Keratinocyte (primary cell): ENCODE measurements at regions not wholly inside any gene's neighbourhood (a gene's known extent, or its start where the extent isn't known, plus 50 kb on each side); places are given as distances from the start of the nearest gene placed in this dataset.

Experiments
- DNase-seq: peaks from one replicate; pipeline ENCODE4 v3.0.0-alpha.2; 2011; ENCODE audit warnings: low read depth, missing footprints, low spot score
- FAIRE-seq: peaks from 2 replicates; lab custom pipeline; 2011; peaks lifted over from hg19 to GRCh38; lab: Jason Lieb, UNC
- H2AFZ ChIP-seq: 2 replicates; pipeline ENCODE4 v1.6.0; 2012; ENCODE audit warnings: low read length, control low read depth, inconsistent platforms; ENCODE audit not compliant: control insufficient read depth
- H3K27ac ChIP-seq: 2 replicates; pipeline ENCODE4 v1.5.1; 2011; ENCODE audit warnings: low read length; ENCODE audit not compliant: control insufficient read depth, insufficient read depth
- H3K27me3 ChIP-seq: 3 replicates; pipeline ENCODE4 v1.6.0; 2011; ENCODE audit warnings: low read length; ENCODE audit not compliant: control insufficient read depth, insufficient read depth; ENCODE audit errors: extremely low read depth
- H3K36me3 ChIP-seq, 2 experiments: 2 replicates in 1 of 2; 3 replicates in 1 of 2; pipeline ENCODE4 v1.5.1; 2011; ENCODE audit warnings: low read length in 2 of 2, mild to moderate bottlenecking in 1 of 2; ENCODE audit not compliant: control insufficient read depth in 2 of 2, insufficient read depth in 2 of 2; ENCODE audit errors: extremely low read depth in 1 of 2
- H3K4me1 ChIP-seq: 3 replicates; pipeline ENCODE4 v1.5.1; 2011; ENCODE audit warnings: low read length; ENCODE audit not compliant: control insufficient read depth, insufficient read depth; ENCODE audit errors: extremely low read depth
- H3K4me2 ChIP-seq: 3 replicates; pipeline ENCODE4 v1.6.0; 2011; ENCODE audit warnings: low read depth, low read length; ENCODE audit not compliant: control insufficient read depth, insufficient read depth; ENCODE audit errors: extremely low read depth
- H3K4me3 ChIP-seq, 3 experiments: fragments of 200-600 bp in 1 of 3; sonication (generic) in 1 of 3; 2 replicates in 2 of 3; 3 replicates in 1 of 3; pipeline ENCODE4 v1.5.1; 2011 to 2016; ENCODE audit warnings: low read length in 3 of 3, mild to moderate bottlenecking in 3 of 3, control low read depth in 2 of 3, inconsistent platforms in 1 of 3, low read depth in 1 of 3, mixed read lengths in 1 of 3, mixed run types in 1 of 3, moderate library complexity in 1 of 3; ENCODE audit not compliant: control insufficient read depth in 2 of 3, insufficient read depth in 2 of 3; ENCODE audit errors: extremely low read depth in 1 of 3
- H3K79me2 ChIP-seq: 2 replicates; pipeline ENCODE4 v1.6.0; 2012; ENCODE audit warnings: low read length; ENCODE audit not compliant: control insufficient read depth, insufficient read depth
- H3K9ac ChIP-seq: 3 replicates; pipeline ENCODE4 v1.6.0; 2011; ENCODE audit warnings: low read length; ENCODE audit not compliant: control insufficient read depth, insufficient read depth; ENCODE audit errors: extremely low read depth
- H3K9me1 ChIP-seq: 3 replicates; pipeline ENCODE4 v1.6.0; 2011; ENCODE audit warnings: low read length; ENCODE audit not compliant: control insufficient read depth, insufficient read depth; ENCODE audit errors: extremely low read depth
- H3K9me3 ChIP-seq: 2 replicates; pipeline ENCODE4 v1.5.1; 2012; ENCODE audit warnings: low read depth, low read length; ENCODE audit not compliant: control insufficient read depth
- H4K20me1 ChIP-seq: 3 replicates; pipeline ENCODE4 v1.6.0; 2011; ENCODE audit warnings: low read length; ENCODE audit not compliant: control insufficient read depth, insufficient read depth; ENCODE audit errors: extremely low read depth
- CTCF ChIP-seq, 3 experiments: IDR thresholded peaks in 1 of 3; conservative IDR thresholded peaks in 1 of 3; optimal IDR thresholded peaks in 1 of 3; 2 replicates in 2 of 3; 3 replicates in 1 of 3; pipeline versions ENCODE3 to v1.5.1; 2011; ENCODE audit warnings: low read length in 3 of 3, mild to moderate bottlenecking in 3 of 3, moderate library complexity in 2 of 3, control low read depth in 1 of 3, inconsistent platforms in 1 of 3; ENCODE audit not compliant: insufficient read depth in 2 of 3; ENCODE audit errors: extremely low read depth in 1 of 3
- EZH2 ChIP-seq: IDR thresholded peaks from one replicate; pipeline ENCODE4 v1.6.1; 2012; ENCODE audit warnings: inconsistent platforms, mild to moderate bottlenecking, low read length, moderate library complexity
- dilution Hi-C: fragments of 300-500 bp; cut with MboI; formaldehyde crosslinking; loops from one replicate; pipeline ENCODE4 v1.7.0; 2020; ENCODE audit warnings: low sequenced_read_pairs; ENCODE audit not compliant: extremely low pct_ligation_motif_present

- no peak for FAIRE-seq
- peaks cover 17 to 36% of the 10 kb centered on the region in 2 experiments for H3K36me3 ChIP-seq
- dilution Hi-C loops = no loop called here
- H2AFZ ChIP-seq = no peak overlapping the region
- DNase-seq = no peak
- H3K79me2 ChIP-seq = peaks cover 16% of the 10 kb centered on the region
- TF ChIP-seq CTCF (optimal IDR thresholded peaks at IDR 0.05 in 1 of 3, IDR thresholded peaks at IDR 0.05 in 1 of 3, conservative IDR thresholded peaks at IDR 0.05 in 1 of 3; ENCODE audit: extremely low read depth in 1 of 3, insufficient read depth in 2 of 3, low read length in 3 of 3) (no peak), EZH2 (no peak)
- peaks cover 18% of the 10 kb centered on the region for H4K20me1 ChIP-seq
- no peaks in the 10 kb centered on the region for H3K9me3 ChIP-seq
- peaks cover 8% of the 10 kb centered on the region for H3K4me1 ChIP-seq
- H3K9me1 ChIP-seq = no peaks in the 10 kb centered on the region
- no peak overlapping the region for H3K4me2 ChIP-seq
- no peak overlapping the region for H3K27ac ChIP-seq
- no peaks in the 10 kb centered on the region for H3K27me3 ChIP-seq
- H3K9ac ChIP-seq = no peak overlapping the region
- H3K4me3 ChIP-seq = no peak overlapping the region
Observed at GRCh38 chr12:124481772-124482566, 85.4 kb downstream of the NCOR2 start.

- no peaks in the 10 kb centered on the region for H3K9me1 ChIP-seq
- peaks cover 20% of the 10 kb centered on the region for H4K20me1 ChIP-seq
Observed at GRCh38 chr12:124481257-124481750, 86.1 kb downstream of the NCOR2 start.

More at GRCh38 chr12:124481257-124481750, 86.1 kb downstream of the NCOR2 start:
- no peak overlapping the region for H2AFZ ChIP-seq
- no peak overlapping the region for H3K27ac ChIP-seq
- H3K9ac ChIP-seq = no peak overlapping the region
- peaks cover 8% of the 10 kb centered on the region for H3K4me1 ChIP-seq
- H3K9me3 ChIP-seq = no peaks in the 10 kb centered on the region
- H3K4me3 ChIP-seq = no peak overlapping the region
- no peak for DNase-seq
- no peaks in the 10 kb centered on the region for H3K27me3 ChIP-seq
- peaks cover 14% of the 10 kb centered on the region for H3K79me2 ChIP-seq
- FAIRE-seq = no peak
- no peak for TF ChIP-seq CTCF (optimal IDR thresholded peaks at IDR 0.05 in 1 of 3, IDR thresholded peaks at IDR 0.05 in 1 of 3, conservative IDR thresholded peaks at IDR 0.05 in 1 of 3; ENCODE audit: extremely low read depth in 1 of 3, insufficient read depth in 2 of 3, low read length in 3 of 3)
- dilution Hi-C loops = no loop called here
- H3K36me3 ChIP-seq = peaks cover 16 to 37% of the 10 kb centered on the region in 2 experiments
- peak overlapping the region; percentile 16 for H3K4me2 ChIP-seq
